ENCODE measurements at regions not wholly inside any gene's neighbourhood (a gene's known extent, or its start where the extent isn't known, plus 50 kb on each side); places are given as distances from the start of the nearest gene placed in this dataset.

- no peak for DNase-seq
- H3K4me3 Mint-ChIP-seq, result no peak overlapping the region
- peaks cover 23% of the 10 kb centered on the region for H3K9me3 Mint-ChIP-seq
- H3K27me3 Mint-ChIP-seq (ENCODE audit: low read depth, poor library complexity), result peaks cover 3% of the 10 kb centered on the region
- H3K36me3 Mint-ChIP-seq (ENCODE audit: low read depth), result peaks cover 14% of the 10 kb centered on the region
- no peak for TF ChIP-seq CTCF (IDR thresholded peaks at IDR 0.05)
- no peak overlapping the region for H3K27ac Mint-ChIP-seq
- no peaks in the 10 kb centered on the region for H3K4me1 Mint-ChIP-seq
These were observed 84.8 kb upstream of the ANKRD28 start for GRCh38 chr3:15882577-15882976.

GRCh38 chr3:15884132-15884531 is 86.4 kb upstream of the ANKRD28 start:
- no peak for TF ChIP-seq CTCF (IDR thresholded peaks at IDR 0.05)
- Mint-ChIP-seq H3K9me3 (peaks cover 20% of the 10 kb centered on the region), H3K27me3 (ENCODE audit: low read depth, poor library complexity) (peaks cover 3% of the 10 kb centered on the region), H3K4me3 (no peak overlapping the region), H3K27ac (no peak overlapping the region), H3K36me3 (ENCODE audit: low read depth) (peaks cover 2% of the 10 kb centered on the region), H3K4me1 (no peaks in the 10 kb centered on the region)
- DNase-seq, result no peak

- Mint-ChIP-seq H3K27me3 (ENCODE audit: low read depth, poor library complexity) (peaks cover 3% of the 10 kb centered on the region), H3K36me3 (ENCODE audit: low read depth) (no peaks in the 10 kb centered on the region), H3K27ac (no peak overlapping the region), H3K4me1 (no peaks in the 10 kb centered on the region), H3K9me3 (peaks cover 20% of the 10 kb centered on the region), H3K4me3 (no peak overlapping the region)
- DNase-seq, result no peak
- TF ChIP-seq CTCF (IDR thresholded peaks at IDR 0.05), result no peak
These were observed 88.7 kb upstream of the ANKRD28 start for GRCh38 chr3:15886521-15886920.

GRCh38 chr3:15887261-15887660 is 89.5 kb upstream of the ANKRD28 start:
- H3K4me1 Mint-ChIP-seq, result peaks cover 3% of the 10 kb centered on the region
- H3K27me3 Mint-ChIP-seq (ENCODE audit: low read depth, poor library complexity), result peaks cover 3% of the 10 kb centered on the region
- H3K9me3 Mint-ChIP-seq, result peaks cover 20% of the 10 kb centered on the region
- TF ChIP-seq CTCF (IDR thresholded peaks at IDR 0.05), result no peak
- no peak overlapping the region for H3K4me3 Mint-ChIP-seq
- H3K27ac Mint-ChIP-seq, result no peak overlapping the region
- no peak for DNase-seq
- H3K36me3 Mint-ChIP-seq (ENCODE audit: low read depth), result no peaks in the 10 kb centered on the region

GRCh38 chr3:15889936-15890335 is 92.2 kb upstream of the ANKRD28 start:
- Mint-ChIP-seq H3K4me3 (no peak overlapping the region), H3K4me1 (peaks cover 20% of the 10 kb centered on the region), H3K9me3 (peaks cover 19% of the 10 kb centered on the region), H3K27ac (no peak overlapping the region), H3K27me3 (ENCODE audit: low read depth, poor library complexity) (peaks cover 3% of the 10 kb centered on the region), H3K36me3 (ENCODE audit: low read depth) (no peaks in the 10 kb centered on the region)
- DNase-seq, result no peak
- no peak for TF ChIP-seq CTCF (IDR thresholded peaks at IDR 0.05)

- Mint-ChIP-seq H3K9me3 (peaks cover 3% of the 10 kb centered on the region), H3K27ac (no peak overlapping the region), H3K36me3 (ENCODE audit: low read depth) (peaks cover under 1% of the 10 kb centered on the region), H3K27me3 (ENCODE audit: low read depth, poor library complexity) (no peaks in the 10 kb centered on the region), H3K4me1 (peaks cover 20% of the 10 kb centered on the region), H3K4me3 (no peak overlapping the region)
- no peak for TF ChIP-seq CTCF (IDR thresholded peaks at IDR 0.05)
- no peak for DNase-seq
These were observed 94.8 kb upstream of the ANKRD28 start for GRCh38 chr3:15892311-15893227.
